ENCODE measurements at regions not wholly inside any gene's neighbourhood (a gene's known extent, or its start where the extent isn't known, plus 50 kb on each side); places are given as distances from the start of the nearest gene placed in this dataset.
"Not testable (repeated sequence)": the region's sequence is repeated elsewhere in the genome, so short reads cannot be mapped to it uniquely, and the experiment has no call there.

- DNase-seq, result no peak
These were observed 581.2 kb downstream of the PYDC2 start for GRCh38 chr3:192042116-192042515.

- DNase-seq, result no peak
These were observed 593.9 kb downstream of the PYDC2 start for GRCh38 chr3:192054881-192055280.

- no peak for DNase-seq
These were observed 595.0 kb downstream of the PYDC2 start for GRCh38 chr3:192055946-192056345.

- no peak for DNase-seq
These were observed 596.3 kb downstream of the PYDC2 start for GRCh38 chr3:192057261-192057660.

- no peak for DNase-seq
These were observed 599.3 kb downstream of the PYDC2 start for GRCh38 chr3:192060160-192060781.

GRCh38 chr3:192061426-192061825 is 600.5 kb downstream of the PYDC2 start:
- no peak for DNase-seq

- no peak for DNase-seq
These were observed 601.2 kb downstream of the PYDC2 start for GRCh38 chr3:192062186-192062585.

GRCh38 chr3:192063570-192063969 is 602.6 kb downstream of the PYDC2 start:
- DNase-seq, result no peak

GRCh38 chr3:192064959-192065358 is 604.0 kb downstream of the PYDC2 start:
- no peak for DNase-seq

- not testable (repeated sequence) for DNase-seq
These were observed 605.3 kb downstream of the PYDC2 start for GRCh38 chr3:192066253-192066652.

GRCh38 chr3:192068464-192069254 is 607.7 kb downstream of the PYDC2 start:
- DNase-seq, result no peak

- no peak for DNase-seq
These were observed 617.0 kb downstream of the PYDC2 start for GRCh38 chr3:192077795-192078497.

- DNase-seq, result no peak
These were observed 618.1 kb downstream of the PYDC2 start for GRCh38 chr3:192079098-192079497.

- no peak for DNase-seq
These were observed 619.4 kb downstream of the PYDC2 start for GRCh38 chr3:192080336-192080735.

GRCh38 chr3:192082730-192083660 is 622.0 kb downstream of the PYDC2 start:
- DNase-seq, result no peak

Data from islet precursor cell (in vitro differentiated cells).